ENCODE measurements at regions not wholly inside any gene's neighbourhood (a gene's known extent, or its start where the extent isn't known, plus 50 kb on each side); places are given as distances from the start of the nearest gene placed in this dataset.

DNA sequence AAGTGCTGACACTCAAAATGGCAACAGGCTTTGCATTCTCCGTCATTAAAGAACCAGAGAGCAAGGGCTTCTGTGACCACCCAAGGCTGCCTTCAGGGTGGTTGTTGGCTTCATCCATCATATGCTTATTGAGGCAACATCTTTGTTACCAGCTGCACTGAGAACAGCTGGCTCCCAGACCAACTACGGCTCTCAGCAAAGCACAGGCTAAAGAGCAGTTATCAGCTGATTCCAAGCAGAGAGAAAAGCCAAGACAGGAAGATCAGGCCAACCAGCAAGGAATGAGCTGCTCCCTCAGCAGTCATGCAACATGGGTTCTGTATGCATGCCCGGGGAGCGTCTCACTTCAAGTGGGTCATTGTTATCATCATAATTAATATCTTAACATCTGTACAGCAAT, 358.9 kb downstream of the ACTL7B start:
- WGBS, 3 donors = 78 to 81% (median 81%) methylated on average over 4 of the region's 4 CpGs
- intact Hi-C loops (cut with DNase I) = no loop called here
- DNase-seq = no peak
- H3K27ac ChIP-seq = no peak overlapping the region
- TF ChIP-seq EP300 (IDR thresholded peaks at IDR 0.05) (no peak), CTCF (IDR thresholded peaks at IDR 0.05) (no peak), POLR2A (IDR thresholded peaks at IDR 0.05) (no peak)
- no peak overlapping the region for H3K4me3 ChIP-seq
- H3K36me3 ChIP-seq = no peaks in the 10 kb centered on the region
- no peaks in the 10 kb centered on the region for H3K9me3 ChIP-seq
- H3K27me3 ChIP-seq = no peaks in the 10 kb centered on the region
- H3K4me1 ChIP-seq (ENCODE audit: insufficient read depth) = no peaks in the 10 kb centered on the region

DNA sequence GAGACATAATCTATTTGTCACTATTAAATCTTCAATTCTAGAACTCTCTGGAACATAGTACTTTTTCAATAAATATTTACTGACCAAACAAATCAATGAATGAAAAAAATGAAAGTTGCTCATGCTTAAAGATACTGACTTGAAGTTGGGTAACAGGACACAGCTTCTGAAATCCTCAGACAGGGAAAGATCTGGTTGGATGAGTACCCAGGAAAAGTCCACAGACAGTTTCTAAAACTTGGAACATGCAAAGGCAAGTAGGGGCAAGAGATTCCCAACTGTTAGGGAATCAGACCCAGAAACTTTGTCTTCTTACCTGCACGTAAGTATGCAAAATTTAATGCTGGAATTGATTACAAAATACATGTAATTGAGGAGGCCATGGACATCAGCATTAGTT, 366.2 kb downstream of the ACTL7B start:
- no peaks in the 10 kb centered on the region for H3K27me3 ChIP-seq
- 91 to 100% (median 95%) methylated on average over 1 of the region's 1 CpG for WGBS, 3 donors
- H3K9me3 ChIP-seq = no peaks in the 10 kb centered on the region
- H3K27ac ChIP-seq = no peak overlapping the region
- H3K36me3 ChIP-seq = no peaks in the 10 kb centered on the region
- no peak for TF ChIP-seq EP300 (IDR thresholded peaks at IDR 0.05)
- DNase-seq = no peak
- intact Hi-C loops (cut with DNase I) = no loop called here
- no peak overlapping the region for H3K4me3 ChIP-seq
- H3K4me1 ChIP-seq (ENCODE audit: insufficient read depth) = no peaks in the 10 kb centered on the region

DNA sequence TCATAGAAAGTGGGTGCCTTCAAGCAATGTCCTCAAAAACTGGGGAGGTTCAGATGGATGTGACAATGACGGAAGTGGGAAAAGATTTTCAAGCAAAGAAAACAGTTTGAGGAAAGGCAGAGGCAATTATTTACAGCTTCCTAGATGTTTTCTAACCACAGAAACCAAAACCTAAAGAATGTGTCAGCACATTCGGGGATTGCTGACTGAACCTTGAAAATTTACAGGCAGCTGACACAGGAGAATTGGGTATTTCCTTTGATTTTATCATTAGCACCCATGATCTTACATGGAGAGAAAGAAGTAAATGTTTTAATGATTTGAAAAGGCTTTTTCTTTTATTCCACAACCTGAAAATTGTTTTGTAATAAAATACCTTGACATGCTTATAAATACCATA, 369.0 kb downstream of the ACTL7B start:
- TF ChIP-seq EP300 (IDR thresholded peaks at IDR 0.05) (no peak), CTCF (IDR thresholded peaks at IDR 0.05) (no peak), POLR2A (IDR thresholded peaks at IDR 0.05) (no peak)
- WGBS, 3 donors = 30 to 51% (median 46%) methylated on average over 2 of the region's 2 CpGs
- Histone ChIP-seq H3K36me3 (no peaks in the 10 kb centered on the region), H3K27me3 (no peaks in the 10 kb centered on the region), H3K4me3 (no peak overlapping the region), H3K4me1 (ENCODE audit: insufficient read depth) (no peaks in the 10 kb centered on the region), H3K9me3 (no peaks in the 10 kb centered on the region), H3K27ac (no peak overlapping the region)
- no peak for DNase-seq
- intact Hi-C loops (cut with DNase I) = no loop called here

DNA sequence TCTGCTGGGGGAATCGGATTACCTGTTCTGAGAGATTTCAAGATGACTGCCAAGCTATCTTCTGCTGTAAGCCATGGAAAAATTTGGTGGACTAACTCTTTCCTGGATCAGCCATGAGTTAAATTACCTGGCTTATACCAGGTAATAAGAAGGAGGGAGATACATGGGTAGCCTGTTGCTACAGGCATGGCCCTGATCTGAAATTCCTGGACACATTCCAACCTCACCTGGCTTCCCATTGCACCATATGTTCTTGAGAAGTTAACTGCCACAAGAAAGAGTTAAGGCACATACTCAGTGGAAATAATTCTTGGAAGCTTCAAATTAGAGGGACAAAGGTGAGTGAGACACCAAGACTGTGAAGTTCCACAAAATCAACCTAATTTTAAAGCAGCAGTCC, 371.3 kb downstream of the ACTL7B start:
- 96 to 97% (median 96%) methylated on average over 1 of the region's 1 CpG for WGBS, 3 donors
- intact Hi-C loops (cut with DNase I) = no loop called here
- Histone ChIP-seq H3K4me3 (no peak overlapping the region), H3K36me3 (no peaks in the 10 kb centered on the region), H3K9me3 (no peaks in the 10 kb centered on the region), H3K27ac (no peak overlapping the region), H3K27me3 (no peaks in the 10 kb centered on the region), H3K4me1 (ENCODE audit: insufficient read depth) (no peaks in the 10 kb centered on the region)
- TF ChIP-seq POLR2A (IDR thresholded peaks at IDR 0.05) (no peak), CTCF (IDR thresholded peaks at IDR 0.05) (no peak), EP300 (IDR thresholded peaks at IDR 0.05) (no peak)
- no peak for DNase-seq

GRCh38 chr9:108483676-108484075, 372.1 kb downstream of the ACTL7B start:
- no peaks in the 10 kb centered on the region for H3K36me3 ChIP-seq
- 87 to 93% (median 89%) methylated on average over 2 of the region's 2 CpGs for WGBS, 3 donors
- no peak overlapping the region for H3K4me3 ChIP-seq
- intact Hi-C loops (cut with DNase I) = no loop called here
- H3K4me1 ChIP-seq (ENCODE audit: insufficient read depth) = no peaks in the 10 kb centered on the region
- DNase-seq = no peak
- no peak for TF ChIP-seq POLR2A (IDR thresholded peaks at IDR 0.05)
- TF ChIP-seq EP300 (IDR thresholded peaks at IDR 0.05) = no peak
- no peak for TF ChIP-seq CTCF (IDR thresholded peaks at IDR 0.05)
- H3K27ac ChIP-seq = no peak overlapping the region
- H3K9me3 ChIP-seq = no peaks in the 10 kb centered on the region
- no peaks in the 10 kb centered on the region for H3K27me3 ChIP-seq
